HG03097 (cell line): ENCODE measurements at regions not wholly inside any gene's neighbourhood (a gene's known extent, or its start where the extent isn't known, plus 50 kb on each side); places are given as distances from the start of the nearest gene placed in this dataset.
"Not testable (repeated sequence)": the region's sequence is repeated elsewhere in the genome, so short reads cannot be mapped to it uniquely, and the experiment has no call there.

Source experiments
- ATAC-seq: cut with Tn5 transposase; IDR thresholded peaks from one replicate; pipeline ENCODE4 v1.9.1; 2021; ENCODE audit not compliant: unreplicated experiment, low FRiP score

- ATAC-seq: no peak
Observed at GRCh38 chr14:43480976-43481375, 1026.1 kb downstream of the FSCB start.

GRCh38 chr14:43479596-43480195, 1027.4 kb downstream of the FSCB start:
- ATAC-seq: no peak

- no peak for ATAC-seq
Observed at GRCh38 chr14:43476822-43477221, 1030.3 kb downstream of the FSCB start.

GRCh38 chr14:43475757-43476156, 1031.3 kb downstream of the FSCB start:
- no peak for ATAC-seq

- no peak for ATAC-seq
Observed at GRCh38 chr14:43471595-43471994, 1035.5 kb downstream of the FSCB start.

- no peak for ATAC-seq
Observed at GRCh38 chr14:43464968-43465367, 1042.1 kb downstream of the FSCB start.

GRCh38 chr14:43449291-43449690, 1057.8 kb downstream of the FSCB start:
- no peak for ATAC-seq

GRCh38 chr14:43438056-43438455, 1069.0 kb downstream of the FSCB start:
- ATAC-seq: no peak

- ATAC-seq: no peak
Observed at GRCh38 chr14:43418324-43418723, 1088.8 kb downstream of the FSCB start.

- ATAC-seq: no peak
Observed at GRCh38 chr14:43413084-43413483, 1094.0 kb downstream of the FSCB start.

GRCh38 chr14:43411841-43412240, 1095.2 kb downstream of the FSCB start:
- no peak for ATAC-seq

- no peak for ATAC-seq
Observed at GRCh38 chr14:43410631-43411030, 1096.5 kb downstream of the FSCB start.

- no peak for ATAC-seq
Observed at GRCh38 chr14:43408472-43408871, 1098.6 kb downstream of the FSCB start.

- ATAC-seq: no peak
Observed at GRCh38 chr14:43407706-43408105, 1099.4 kb downstream of the FSCB start.

GRCh38 chr14:43406931-43407330, 1100.2 kb downstream of the FSCB start:
- no peak for ATAC-seq

GRCh38 chr14:43399289-43399688, 1107.8 kb downstream of the FSCB start:
- no peak for ATAC-seq

- not testable (repeated sequence) for ATAC-seq
Observed at GRCh38 chr14:43370565-43370896, 1136.6 kb downstream of the FSCB start.

GRCh38 chr14:43369710-43370564, 1137.1 kb downstream of the FSCB start:
- ATAC-seq: no peak

- ATAC-seq: no peak
Observed at GRCh38 chr14:43362586-43362985, 1144.5 kb downstream of the FSCB start.

- ATAC-seq: no peak
Observed at GRCh38 chr14:43361751-43362150, 1145.3 kb downstream of the FSCB start.

- ATAC-seq: no peak
Observed at GRCh38 chr14:43360239-43360638, 1146.8 kb downstream of the FSCB start.

GRCh38 chr14:43359317-43359716, 1147.8 kb downstream of the FSCB start:
- no peak for ATAC-seq
